GM08714 (cell line): ENCODE measurements at regions not wholly inside any gene's neighbourhood (a gene's known extent, or its start where the extent isn't known, plus 50 kb on each side); places are given as distances from the start of the nearest gene placed in this dataset.
"Not testable (repeated sequence)": the region's sequence is repeated elsewhere in the genome, so short reads cannot be mapped to it uniquely, and the experiment has no call there.

Experiments used
- H3K4me3 ChIP-seq: fragments of 200-500 bp; sonication (Bioruptor generic); 2 replicates; pipeline ENCODE4 v1.5.1; 2014; ENCODE audit warnings: mild to moderate bottlenecking, low read length, inconsistent platforms
- ZNF274 ChIP-seq: IDR thresholded peaks from 2 replicates; pipeline ENCODE4 v1.6.1; 2012; ENCODE audit warnings: mild to moderate bottlenecking, low read depth, low read length

DNA sequence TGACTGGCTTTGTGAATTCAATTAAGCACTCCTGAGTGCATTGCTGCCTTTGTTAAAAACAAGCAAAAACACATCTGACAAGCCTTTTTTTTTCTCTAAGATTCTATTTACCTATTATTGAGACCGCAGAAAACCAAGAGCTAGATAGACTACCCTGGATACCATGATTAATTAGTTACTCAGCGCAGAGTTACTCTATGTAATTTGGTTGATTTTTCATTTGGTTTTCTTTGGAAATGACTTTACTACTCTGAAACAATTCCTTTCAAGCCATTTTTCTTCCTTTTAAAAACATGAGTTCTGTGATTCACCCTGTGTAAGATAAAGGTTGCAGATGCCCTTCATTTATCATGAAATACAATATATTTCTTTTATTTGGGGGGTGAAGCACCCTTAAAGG is 421.6 kb upstream of the PIK3R1 start:
- H3K4me3 ChIP-seq = no peak overlapping the region
- no peak for TF ChIP-seq ZNF274

- no peak overlapping the region for H3K4me3 ChIP-seq
- no peak for TF ChIP-seq ZNF274
These were observed 422.1 kb upstream of the PIK3R1 start for GRCh38 chr5:67793418-67793817.

- H3K4me3 ChIP-seq = no peak overlapping the region
- TF ChIP-seq ZNF274 = no peak
These were observed 422.7 kb upstream of the PIK3R1 start for GRCh38 chr5:67792891-67793290.

DNA sequence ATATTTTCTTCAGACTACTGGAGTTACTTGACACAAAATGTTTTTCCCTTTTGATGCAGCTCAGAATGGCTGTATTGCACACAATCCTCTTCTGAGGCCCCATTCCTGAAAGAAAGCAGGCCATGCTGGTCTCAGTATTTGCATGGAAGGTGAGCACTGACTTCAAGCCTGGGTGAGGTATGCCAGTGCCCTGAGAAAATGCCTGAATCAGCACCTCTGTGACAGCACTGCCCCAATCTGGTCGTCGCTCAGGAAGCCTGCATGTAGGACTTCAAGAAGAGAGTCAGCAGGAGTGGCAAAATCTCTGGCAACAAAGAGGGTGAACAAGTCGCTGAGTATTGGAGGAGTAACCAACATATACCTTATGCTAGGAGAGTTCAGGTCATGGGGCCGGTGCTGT is 425.2 kb upstream of the PIK3R1 start:
- no peak overlapping the region for H3K4me3 ChIP-seq
- TF ChIP-seq ZNF274 = no peak

- not testable (repeated sequence) for H3K4me3 ChIP-seq
These were observed 435.5 kb upstream of the PIK3R1 start for GRCh38 chr5:67779893-67780623.

GRCh38 chr5:67774786-67775185 is 440.8 kb upstream of the PIK3R1 start:
- no peak for TF ChIP-seq ZNF274
- H3K4me3 ChIP-seq = no peak overlapping the region

GRCh38 chr5:67774267-67774552 is 441.3 kb upstream of the PIK3R1 start:
- H3K4me3 ChIP-seq = no peak overlapping the region
- no peak for TF ChIP-seq ZNF274

GRCh38 chr5:67773411-67774266 is 441.9 kb upstream of the PIK3R1 start:
- no peak for TF ChIP-seq ZNF274
- no peak overlapping the region for H3K4me3 ChIP-seq

DNA sequence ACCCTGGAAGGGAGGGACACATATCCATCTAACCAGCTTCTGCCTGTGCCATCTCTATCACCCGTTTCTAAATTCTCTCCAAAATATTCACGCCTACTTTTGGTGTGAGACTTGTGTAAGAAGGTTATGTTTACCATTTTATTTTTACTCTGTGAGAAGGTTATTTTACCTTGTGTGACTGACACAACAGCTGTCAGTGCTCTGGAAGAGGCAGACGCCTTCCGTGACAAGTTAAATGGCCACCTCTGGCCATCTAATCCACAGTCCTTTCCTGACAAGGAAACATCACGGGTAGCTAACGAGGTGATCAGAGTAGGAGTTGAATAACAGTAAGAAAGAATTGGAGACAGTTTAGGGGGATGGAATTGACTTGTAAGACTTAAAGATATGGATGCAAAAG is 443.8 kb upstream of the PIK3R1 start:
- no peak overlapping the region for H3K4me3 ChIP-seq
- no peak for TF ChIP-seq ZNF274

DNA sequence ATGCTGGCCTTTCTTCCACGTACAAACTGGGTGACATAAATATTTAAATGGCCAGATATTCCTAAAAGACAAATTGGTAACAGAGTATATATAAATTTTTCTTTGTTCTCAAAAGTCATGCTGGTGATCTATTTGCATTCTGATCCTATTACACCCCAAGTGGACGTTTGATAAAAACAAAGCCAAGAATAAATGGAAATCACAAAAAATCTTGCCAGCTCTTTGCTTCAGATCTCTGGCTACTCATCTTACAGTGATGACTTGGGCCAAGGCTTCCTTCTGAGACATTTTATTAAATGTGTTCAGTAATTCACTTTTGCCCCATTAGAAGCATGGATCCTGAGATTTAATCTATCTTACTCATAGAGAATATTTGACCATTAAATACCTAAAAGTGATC is 444.3 kb upstream of the PIK3R1 start:
- no peak overlapping the region for H3K4me3 ChIP-seq
- TF ChIP-seq ZNF274 = no peak

DNA sequence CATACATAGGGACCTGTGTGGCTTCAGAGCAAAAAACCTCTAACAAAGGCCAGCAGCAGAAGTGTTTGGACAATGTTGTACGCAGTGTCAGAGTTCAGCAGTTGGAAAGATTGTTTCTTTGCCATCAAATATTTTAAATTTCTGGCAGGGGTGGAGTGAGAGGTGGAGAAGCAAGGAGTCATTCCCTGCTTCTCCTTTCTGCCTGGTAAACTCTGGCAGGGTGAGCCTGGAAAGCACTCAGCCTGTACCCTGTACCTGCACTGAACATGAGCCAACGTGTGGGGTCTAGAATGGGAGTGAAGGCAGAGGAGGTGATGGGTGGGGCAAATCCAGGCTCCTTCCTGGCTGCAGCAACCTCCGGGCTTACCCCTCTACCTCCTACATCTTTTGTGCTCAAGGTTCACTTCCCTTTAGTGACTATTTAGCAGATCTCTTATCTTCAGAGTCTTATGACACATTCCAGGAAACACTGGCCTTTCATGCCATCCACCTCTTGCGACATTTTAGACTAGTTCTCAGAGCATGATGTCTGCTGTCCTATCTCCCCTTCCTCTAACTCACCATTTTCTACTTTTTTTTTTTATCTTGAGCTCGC is 445.0 kb upstream of the PIK3R1 start:
- no peak overlapping the region for H3K4me3 ChIP-seq
- no peak for TF ChIP-seq ZNF274

DNA sequence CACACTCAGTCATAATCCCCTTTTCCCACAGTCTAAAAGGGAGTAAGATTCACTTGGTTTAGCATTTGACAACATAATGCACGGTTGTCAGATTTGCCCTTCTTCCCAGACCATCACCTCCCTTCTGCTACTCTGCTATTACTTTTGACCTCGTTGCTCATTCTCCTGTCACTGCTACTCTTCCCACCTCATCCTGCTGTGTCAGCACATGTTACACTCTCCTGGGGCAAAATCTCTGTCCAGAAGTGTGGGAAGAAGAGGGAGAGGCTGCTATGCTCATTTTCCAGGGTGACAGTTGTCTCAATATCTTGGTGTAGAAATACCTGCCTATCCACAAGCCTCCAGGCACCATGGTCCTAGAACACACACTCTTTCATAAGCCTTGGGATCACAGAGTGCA is 449.9 kb upstream of the PIK3R1 start:
- H3K4me3 ChIP-seq = no peak overlapping the region
- TF ChIP-seq ZNF274 = no peak

- H3K4me3 ChIP-seq = not testable (repeated sequence)
These were observed 457.8 kb upstream of the PIK3R1 start for GRCh38 chr5:67757771-67758170.

DNA sequence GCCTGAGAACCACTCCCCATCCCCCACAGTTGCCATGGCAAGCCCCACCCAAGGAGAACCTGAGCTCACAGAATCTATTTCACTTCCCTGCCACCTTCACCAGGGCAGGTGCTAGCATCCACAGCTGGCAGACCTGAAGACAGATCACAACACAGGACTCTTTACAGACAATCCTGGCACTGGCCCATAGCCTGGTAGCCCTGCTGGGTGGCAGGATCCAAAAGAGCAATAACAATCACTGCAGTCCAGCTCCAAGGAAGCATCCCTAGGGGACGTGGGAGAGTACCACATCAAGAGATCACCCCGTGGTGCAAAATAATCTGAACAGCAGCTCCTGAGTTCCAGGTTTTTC is 463.2 kb upstream of the PIK3R1 start:
- no peak for TF ChIP-seq ZNF274
- no peak overlapping the region for H3K4me3 ChIP-seq

- no peak overlapping the region for H3K4me3 ChIP-seq
- no peak for TF ChIP-seq ZNF274
These were observed 467.3 kb upstream of the PIK3R1 start for GRCh38 chr5:67748165-67748690.
